CD4-positive, alpha-beta memory T cell (primary cell): ENCODE measurements at regions not wholly inside any gene's neighbourhood (a gene's known extent, or its start where the extent isn't known, plus 50 kb on each side); places are given as distances from the start of the nearest gene placed in this dataset.

Source experiments
- CTCF ChIA-PET: fragments of 350-600 bp; sonication (Branson Sonifier 250); formaldehyde crosslinking; loops from one replicate; lab custom pipeline; 2021; ENCODE audit warnings: inconsistent platforms; ENCODE audit not compliant: partially characterized antibody; lab: Charles Lee
- POLR2A ChIA-PET: fragments of 350-600 bp; sonication (Branson Sonifier 250); formaldehyde crosslinking; loops from one replicate; lab custom pipeline; 2021; ENCODE audit not compliant: partially characterized antibody; lab: Charles Lee
- DNase-seq, 5 donors: peaks; one replicate each; pipeline versions ENCODE4 v3.0.0 to v3.0.0-alpha.2; 2020 to 2022; ENCODE audit warnings: mixed read lengths in 1 of 5
- H3K27ac ChIP-seq: one replicate; pipeline ENCODE4 v1.7.0; 2013; ENCODE audit warnings: low read depth, low read length
- H3K27me3 ChIP-seq: 2 replicates; pipeline ENCODE4 v1.7.0; 2013; ENCODE audit warnings: mild to moderate bottlenecking, low read length, moderate library complexity; ENCODE audit not compliant: insufficient read depth
- H3K36me3 ChIP-seq: 2 replicates; pipeline ENCODE4 v1.7.0; 2013; ENCODE audit warnings: mild to moderate bottlenecking, low read length, moderate library complexity; ENCODE audit not compliant: insufficient read depth
- H3K4me1 ChIP-seq: 2 replicates; pipeline ENCODE4 v1.7.0; 2013; ENCODE audit warnings: mild to moderate bottlenecking, low read length, moderate library complexity; ENCODE audit not compliant: insufficient read depth
- H3K4me3 ChIP-seq, 2 donors: one replicate each; pipeline ENCODE4 v1.7.0; 2013; ENCODE audit warnings: low read length in 2 of 2, mild to moderate bottlenecking in 1 of 2
- H3K9me3 ChIP-seq, 2 donors: one replicate each; pipeline ENCODE4 v1.7.0; 2013; ENCODE audit warnings: low read length in 2 of 2, control low read depth in 1 of 2; ENCODE audit not compliant: control insufficient read depth in 1 of 2
- H3K27ac Mint-ChIP-seq, 7 donors: one replicate each; pipeline ENCODE4 v1.8.0; 2020 to 2021; ENCODE audit warnings: mixed read lengths in 7 of 7, mild to moderate bottlenecking in 6 of 7, inconsistent platforms in 3 of 7, moderate library complexity in 3 of 7
- H3K27me3 Mint-ChIP-seq, 2 donors: one replicate each; pipeline ENCODE4 v1.8.0; 2020 to 2021; ENCODE audit warnings: mixed read lengths in 2 of 2
- H3K36me3 Mint-ChIP-seq, 2 donors: one replicate each; pipeline ENCODE4 v1.8.0; 2020 to 2021; ENCODE audit warnings: mixed read lengths in 2 of 2, inconsistent platforms in 1 of 2, mild to moderate bottlenecking in 1 of 2
- H3K4me1 Mint-ChIP-seq, 4 donors: one replicate each; pipeline ENCODE4 v1.8.0; 2020 to 2021; ENCODE audit warnings: mixed read lengths in 4 of 4, mild to moderate bottlenecking in 1 of 4
- H3K4me3 Mint-ChIP-seq, 8 donors: one replicate each; pipeline ENCODE4 v1.8.0; 2020 to 2021; ENCODE audit warnings: mixed read lengths in 8 of 8, mild to moderate bottlenecking in 7 of 8, moderate library complexity in 6 of 8, inconsistent platforms in 3 of 8
- H3K9me3 Mint-ChIP-seq, 8 donors: one replicate each; pipeline ENCODE4 v1.8.0; 2020 to 2021; ENCODE audit warnings: mixed read lengths in 8 of 8, mild to moderate bottlenecking in 5 of 8, inconsistent platforms in 3 of 8, moderate library complexity in 1 of 8
- intact Hi-C: fragments of 100-400 bp; cut with micrococcal nuclease; formaldehyde crosslinking; loops from one replicate; pipeline ENCODE4 v1.15.1; 2023

DNA sequence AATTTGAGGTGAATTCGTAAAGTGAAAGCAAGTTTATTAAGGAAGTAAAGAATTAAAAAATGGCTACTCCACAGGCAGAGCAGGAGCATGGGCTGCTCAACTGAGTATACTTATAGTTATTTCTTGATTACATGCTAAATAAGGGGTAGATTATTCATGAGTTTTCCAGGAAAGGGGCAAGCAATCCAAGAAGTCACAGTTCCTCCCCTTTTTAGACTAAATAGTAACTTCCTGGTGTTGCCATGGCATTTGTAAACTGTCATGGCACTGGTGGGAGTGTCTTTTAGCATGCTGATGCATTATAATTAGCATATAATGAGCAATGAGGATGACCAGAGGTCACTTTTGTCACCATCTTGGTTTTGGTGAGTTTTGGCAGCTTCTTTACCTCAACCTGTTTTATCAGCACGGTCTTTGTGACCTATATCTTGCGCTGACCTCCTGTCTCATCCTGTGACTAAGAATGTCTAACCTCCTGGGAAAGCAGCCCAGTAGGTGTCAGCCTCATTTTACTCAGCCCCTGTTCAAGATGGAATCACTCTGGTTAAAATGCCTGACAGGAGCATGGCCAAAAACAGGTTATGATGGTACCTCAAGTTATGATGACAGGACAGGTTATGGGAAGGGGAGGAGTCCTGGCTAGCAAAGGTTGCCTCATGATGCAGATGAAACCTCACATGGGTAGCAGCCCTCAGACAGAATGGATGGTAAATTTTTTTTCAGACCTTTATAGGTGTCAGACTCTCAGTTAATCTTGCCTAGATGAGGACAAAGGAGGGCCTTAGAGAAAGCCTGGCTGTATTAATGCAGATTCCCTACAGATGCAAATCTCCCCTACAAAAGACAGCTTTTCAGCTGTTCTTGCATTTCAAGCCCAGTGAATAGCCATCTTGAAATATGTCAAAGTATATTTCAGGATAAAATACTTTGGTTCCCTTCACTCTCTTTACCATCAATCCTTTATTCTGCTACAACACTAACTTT lies 49.7 kb downstream of the SIPA1L2 start:
- Mint-ChIP-seq H3K27me3 (no peaks in the 10 kb centered on the region), H3K9me3 (peaks cover 0 to 4% (median 0%) of the 10 kb centered on the region in 8 donors), H3K4me1 (peaks cover 38 to 57% (median 45%) of the 10 kb centered on the region in 4 donors), H3K4me3 (peak overlapping the region in 6 of 8 donors; percentile 65 to 84 (median 76)), H3K27ac (peak overlapping the region; percentile 39 to 93 (median 88)), H3K36me3 (no peaks in the 10 kb centered on the region)
- no peak overlapping the region for H3K4me3 ChIP-seq
- no peaks in the 10 kb centered on the region for H3K9me3 ChIP-seq
- no peak for DNase-seq
- POLR2A ChIA-PET, result interaction anchor here (0.7 to 1.8 kb wide), 4 partner anchors 20 to 50 kb away, joined by 3 to 11 read pairs (median 4); partner anchors contain the start of gene SIPA1L2
- H3K4me1 ChIP-seq, result peaks cover 37% of the 10 kb centered on the region
- H3K27ac ChIP-seq, result no peak overlapping the region
- CTCF ChIA-PET, result interaction anchor here (0.6 to 2.1 kb wide), 5 partner anchors 16 to 50 kb away, joined by 3 to 11 read pairs (median 3); partner anchors contain the start of gene SIPA1L2
- H3K36me3 ChIP-seq, result no peaks in the 10 kb centered on the region
- intact Hi-C loops, result no loop called here
- H3K27me3 ChIP-seq, result no peaks in the 10 kb centered on the region

GRCh38 chr1:232579466-232579865 lies 50.5 kb downstream of the SIPA1L2 start:
- POLR2A ChIA-PET, result interaction anchor here (0.7 to 1.8 kb wide), 8 partner anchors 14 to 50 kb away, joined by 3 to 11 read pairs (median 4); partner anchors contain the start of gene SIPA1L2
- Histone ChIP-seq H3K36me3 (no peaks in the 10 kb centered on the region), H3K4me3 (no peak overlapping the region), H3K4me1 (peaks cover 37% of the 10 kb centered on the region), H3K9me3 (no peaks in the 10 kb centered on the region), H3K27me3 (no peaks in the 10 kb centered on the region), H3K27ac (peak overlapping the region; percentile 13)
- Mint-ChIP-seq H3K9me3 (peaks cover 0 to 4% (median 0%) of the 10 kb centered on the region in 8 donors), H3K27ac (peak overlapping the region; percentile 39 to 93 (median 88)), H3K4me1 (peaks cover 41 to 62% (median 48%) of the 10 kb centered on the region in 4 donors), H3K27me3 (no peaks in the 10 kb centered on the region), H3K4me3 (peak overlapping the region; percentile 58 to 84 (median 73)), H3K36me3 (no peaks in the 10 kb centered on the region)
- DNase-seq, result no peak
- intact Hi-C loops, result no loop called here
- CTCF ChIA-PET, result interaction anchor here (0.9 to 2.1 kb wide), 4 partner anchors 19 to 713 kb away, joined by 3 to 11 read pairs (median 3); partner anchors contain the start of gene SIPA1L2

GRCh38 chr1:232578651-232579195 lies 51.2 kb downstream of the SIPA1L2 start:
- no peaks in the 10 kb centered on the region for H3K27me3 Mint-ChIP-seq
- intact Hi-C loops, result loop anchor here (1.0 kb wide), 1 partner anchor 49 kb away; no protein-coding TSS in a partner anchor
- Histone ChIP-seq H3K36me3 (no peaks in the 10 kb centered on the region), H3K4me1 (peaks cover 37% of the 10 kb centered on the region), H3K27me3 (no peaks in the 10 kb centered on the region), H3K4me3 (no peak overlapping the region), H3K9me3 (no peaks in the 10 kb centered on the region), H3K27ac (peak overlapping the region; percentile 13)
- ChIA-PET CTCF (interaction anchor here (0.6 to 2.1 kb wide), 5 partner anchors 8 to 712 kb away, joined by 3 to 11 read pairs (median 3); partner anchors contain the start of gene SIPA1L2), POLR2A (interaction anchor here (0.6 to 1.8 kb wide), 8 partner anchors 9 to 51 kb away, joined by 3 to 11 read pairs (median 5); partner anchors contain the start of gene SIPA1L2)
- peaks cover 41 to 66% (median 48%) of the 10 kb centered on the region in 4 donors for H3K4me1 Mint-ChIP-seq
- H3K27ac Mint-ChIP-seq, result peak overlapping the region; percentile 39 to 93 (median 88)
- DNase-seq, result peak in 4 of 5 donors; percentile 30 to 55 (median 44)
- no peaks in the 10 kb centered on the region for H3K36me3 Mint-ChIP-seq
- H3K9me3 Mint-ChIP-seq, result peaks cover 0 to 4% (median 0%) of the 10 kb centered on the region in 8 donors
- H3K4me3 Mint-ChIP-seq, result peak overlapping the region; percentile 65 to 84 (median 73)

DNA sequence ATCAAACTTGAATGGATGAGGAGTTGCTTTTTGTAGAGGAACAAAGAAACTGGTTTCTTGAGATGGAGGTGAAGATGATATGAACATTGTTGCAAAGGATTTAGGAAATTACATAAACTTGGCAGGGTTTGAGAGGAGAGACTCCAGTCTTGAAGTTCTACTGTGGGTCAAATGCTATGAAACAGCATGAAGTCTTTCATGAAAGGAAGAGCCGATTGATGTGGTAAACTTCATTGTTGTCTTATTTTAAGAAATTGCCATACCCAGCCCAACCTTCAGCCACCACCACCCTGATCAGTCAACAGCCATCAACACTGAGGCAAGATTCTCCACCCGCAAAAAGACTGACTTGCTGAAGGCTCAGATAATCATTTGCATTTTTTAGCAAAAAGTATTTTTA lies 52.2 kb downstream of the SIPA1L2 start:
- no peaks in the 10 kb centered on the region for H3K36me3 Mint-ChIP-seq
- no peaks in the 10 kb centered on the region for H3K9me3 ChIP-seq
- H3K9me3 Mint-ChIP-seq, result peaks cover 0 to 4% (median 0%) of the 10 kb centered on the region in 8 donors
- H3K27ac ChIP-seq, result no peak overlapping the region
- CTCF ChIA-PET, result interaction anchor here (1.4 to 2.1 kb wide), 2 partner anchors 49 to 50 kb away, joined by 8 to 11 read pairs; no protein-coding TSS in a partner anchor
- H3K27me3 ChIP-seq, result no peaks in the 10 kb centered on the region
- no peaks in the 10 kb centered on the region for H3K27me3 Mint-ChIP-seq
- H3K4me3 Mint-ChIP-seq, result peak overlapping the region in 7 of 8 donors; percentile 12 to 73 (median 50)
- H3K4me1 ChIP-seq, result peaks cover 37% of the 10 kb centered on the region
- H3K27ac Mint-ChIP-seq, result peak overlapping the region; percentile 5 to 89 (median 56)
- intact Hi-C loops, result loop anchor here (1.0 kb wide), 1 partner anchor 50 kb away; no protein-coding TSS in a partner anchor
- peaks cover 43 to 71% (median 48%) of the 10 kb centered on the region in 4 donors for H3K4me1 Mint-ChIP-seq
- DNase-seq, result peak in 2 of 5 donors; percentile 23 to 30
- no peak overlapping the region for H3K4me3 ChIP-seq
- no peaks in the 10 kb centered on the region for H3K36me3 ChIP-seq
- POLR2A ChIA-PET, result no interaction called here

DNA sequence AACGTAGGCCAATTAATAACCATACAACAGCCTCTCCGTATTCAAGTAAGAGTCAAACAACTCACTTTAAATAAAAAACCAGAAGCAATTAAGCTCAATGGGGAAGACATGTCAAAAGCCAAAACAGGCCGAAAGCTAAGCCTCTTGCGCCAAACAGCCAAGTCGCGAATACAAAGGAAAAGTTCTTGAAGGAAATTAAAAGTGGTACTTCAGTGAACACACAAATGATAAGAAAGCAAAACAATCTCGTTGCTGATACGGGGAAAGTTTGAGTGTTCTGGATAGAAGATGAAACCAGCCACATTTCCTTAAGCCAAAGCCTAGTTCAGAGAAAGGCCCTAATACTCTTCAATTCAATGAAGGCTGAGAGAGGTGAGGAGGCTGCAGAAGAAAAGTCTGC lies 53.4 kb downstream of the SIPA1L2 start:
- DNase-seq, result no peak
- Histone ChIP-seq H3K4me3 (no peak overlapping the region), H3K27ac (no peak overlapping the region), H3K4me1 (peaks cover 37% of the 10 kb centered on the region), H3K9me3 (no peaks in the 10 kb centered on the region), H3K36me3 (no peaks in the 10 kb centered on the region), H3K27me3 (no peaks in the 10 kb centered on the region)
- H3K4me3 Mint-ChIP-seq, result no peak overlapping the region
- CTCF ChIA-PET, result interaction anchor here (1.4 kb wide), 1 partner anchor 50 kb away, joined by 8 read pairs; no protein-coding TSS in a partner anchor
- peaks cover 43 to 71% (median 48%) of the 10 kb centered on the region in 4 donors for H3K4me1 Mint-ChIP-seq
- H3K27me3 Mint-ChIP-seq, result no peaks in the 10 kb centered on the region
- intact Hi-C loops, result no loop called here
- H3K36me3 Mint-ChIP-seq, result no peaks in the 10 kb centered on the region
- POLR2A ChIA-PET, result no interaction called here
- peaks cover 0 to 4% (median 0%) of the 10 kb centered on the region in 8 donors for H3K9me3 Mint-ChIP-seq
- H3K27ac Mint-ChIP-seq, result peak overlapping the region in 4 of 7 donors; percentile 10 to 58 (median 36)

GRCh38 chr1:232575763-232576040 lies 54.2 kb downstream of the SIPA1L2 start:
- CTCF ChIA-PET, result no interaction called here

More at GRCh38 chr1:232575763-232576040, 54.2 kb downstream of the SIPA1L2 start:
- no peak overlapping the region for H3K4me3 ChIP-seq
- no peaks in the 10 kb centered on the region for H3K36me3 ChIP-seq
- no peak for DNase-seq
- H3K27ac ChIP-seq, result no peak overlapping the region
- H3K9me3 ChIP-seq, result no peaks in the 10 kb centered on the region
- Mint-ChIP-seq H3K4me3 (peak overlapping the region in 4 of 8 donors; percentile 8 to 52 (median 30)), H3K9me3 (peaks cover 0 to 4% (median 0%) of the 10 kb centered on the region in 8 donors), H3K27ac (peak overlapping the region in 6 of 7 donors; percentile 10 to 71 (median 16)), H3K4me1 (peaks cover 40 to 67% (median 45%) of the 10 kb centered on the region in 4 donors), H3K27me3 (no peaks in the 10 kb centered on the region), H3K36me3 (no peaks in the 10 kb centered on the region)
- POLR2A ChIA-PET, result no interaction called here
- H3K4me1 ChIP-seq, result peaks cover 37% of the 10 kb centered on the region
- no peaks in the 10 kb centered on the region for H3K27me3 ChIP-seq
- intact Hi-C loops, result no loop called here
